Spleen (tissue), 7 donors: ENCODE measurements at regions not wholly inside any gene's neighbourhood (a gene's known extent, or its start where the extent isn't known, plus 50 kb on each side); places are given as distances from the start of the nearest gene placed in this dataset.

Experiments used
- CTCF ChIP-seq, 11 experiments: fragments of 200-600 bp in 7 of 11; fragments of 450-650 bp in 4 of 11; sonication (generic) in 4 of 11; IDR thresholded peaks in 8 of 11; conservative IDR thresholded peaks in 3 of 11; 1 replicate in 7 of 11; 2 replicates in 4 of 11; pipeline versions ENCODE4 v1.4.0 to v1.8.0; 2016 to 2021; ENCODE audit warnings: antibody characterized with exemption in 11 of 11, inconsistent platforms in 4 of 11, mild to moderate bottlenecking in 1 of 11
- POLR2A ChIP-seq, 3 donors: fragments of 450-650 bp; IDR thresholded peaks; one replicate each; pipeline ENCODE4 v1.5.1; 2017; ENCODE audit warnings: antibody characterized with exemption in 3 of 3, mild to moderate bottlenecking in 1 of 3
- donor health status: DM: no; HTN: no; CAD: no; lungs with moderate emphysema.
- donor health status: DM: no; HTN: no; CAD: no.
- donor health status: DM: no; HTN: no; CAD: no.

- TF ChIP-seq POLR2A (IDR thresholded peaks at IDR 0.05) (no peak), CTCF (IDR thresholded peaks at IDR 0.05 in 8 of 11, conservative IDR thresholded peaks at IDR 0.05 in 3 of 11) (no peak)
These were observed 636.3 kb upstream of the TYRP1 start for GRCh38 chr9:12056874-12057273.
